ENCODE measurements at regions not wholly inside any gene's neighbourhood (a gene's known extent, or its start where the extent isn't known, plus 50 kb on each side); places are given as distances from the start of the nearest gene placed in this dataset.

GRCh38 chr18:25621682-25622081, 269.7 kb upstream of the ZNF521 start:
- DNase-seq = no peak
- H3K4me3 ChIP-seq (replicated peaks in 1 of 3) = no peak overlapping the region
- no peaks in the 10 kb centered on the region for H3K4me1 ChIP-seq
- no peaks in the 10 kb centered on the region for H3K9me3 ChIP-seq
- no peaks in the 10 kb centered on the region for H3K36me3 ChIP-seq
- no peak overlapping the region for H3K27ac ChIP-seq
- TF ChIP-seq, protein P1, sequence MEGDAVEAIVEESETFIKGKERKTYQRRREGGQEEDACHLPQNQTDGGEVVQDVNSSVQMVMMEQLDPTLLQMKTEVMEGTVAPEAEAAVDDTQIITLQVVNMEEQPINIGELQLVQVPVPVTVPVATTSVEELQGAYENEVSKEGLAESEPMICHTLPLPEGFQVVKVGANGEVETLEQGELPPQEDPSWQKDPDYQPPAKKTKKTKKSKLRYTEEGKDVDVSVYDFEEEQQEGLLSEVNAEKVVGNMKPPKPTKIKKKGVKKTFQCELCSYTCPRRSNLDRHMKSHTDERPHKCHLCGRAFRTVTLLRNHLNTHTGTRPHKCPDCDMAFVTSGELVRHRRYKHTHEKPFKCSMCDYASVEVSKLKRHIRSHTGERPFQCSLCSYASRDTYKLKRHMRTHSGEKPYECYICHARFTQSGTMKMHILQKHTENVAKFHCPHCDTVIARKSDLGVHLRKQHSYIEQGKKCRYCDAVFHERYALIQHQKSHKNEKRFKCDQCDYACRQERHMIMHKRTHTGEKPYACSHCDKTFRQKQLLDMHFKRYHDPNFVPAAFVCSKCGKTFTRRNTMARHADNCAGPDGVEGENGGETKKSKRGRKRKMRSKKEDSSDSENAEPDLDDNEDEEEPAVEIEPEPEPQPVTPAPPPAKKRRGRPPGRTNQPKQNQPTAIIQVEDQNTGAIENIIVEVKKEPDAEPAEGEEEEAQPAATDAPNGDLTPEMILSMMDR (IDR thresholded peaks at IDR 0.05) = no peak
- TF ChIP-seq POLR2A (IDR thresholded peaks at IDR 0.05) = no peak
- H3K27me3 ChIP-seq = no peaks in the 10 kb centered on the region
- WGBS, 2 donors = 86 to 89% methylated on average over 2 of the region's 2 CpGs
- intact Hi-C loops (cut with DNase I) = no loop called here

DNA sequence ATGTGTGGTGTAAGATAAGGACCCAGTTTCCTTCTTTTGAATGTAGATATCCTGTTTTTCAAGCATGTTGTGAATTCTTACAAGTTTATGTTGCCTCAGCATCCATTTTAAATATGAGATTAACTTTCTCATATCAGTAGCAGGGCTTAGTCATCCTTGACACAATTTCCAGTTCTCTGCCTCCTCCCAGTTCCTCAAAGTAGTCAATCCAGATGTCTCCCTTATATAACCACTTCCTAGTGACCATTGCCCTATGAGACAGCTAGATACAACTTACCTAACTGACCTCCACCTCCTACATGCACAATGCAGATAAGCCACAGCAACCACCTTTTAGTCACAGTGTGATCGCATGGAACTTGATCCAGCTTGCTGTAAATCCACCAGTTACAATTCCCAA, 269.2 kb upstream of the ZNF521 start:
- H3K27ac ChIP-seq = no peak overlapping the region
- H3K4me1 ChIP-seq = no peaks in the 10 kb centered on the region
- TF ChIP-seq, protein P1 (IDR thresholded peaks at IDR 0.05) = no peak
- H3K27me3 ChIP-seq = no peaks in the 10 kb centered on the region
- DNase-seq = no peak
- no peaks in the 10 kb centered on the region for H3K36me3 ChIP-seq
- H3K9me3 ChIP-seq = no peaks in the 10 kb centered on the region
- intact Hi-C loops (cut with DNase I) = no loop called here
- WGBS, 2 donors = 89 to 100% methylated on average over 1 of the region's 1 CpG
- H3K4me3 ChIP-seq (replicated peaks in 1 of 3) = no peak overlapping the region

GRCh38 chr18:25614168-25614567, 262.2 kb upstream of the ZNF521 start:
- H3K36me3 ChIP-seq = no peaks in the 10 kb centered on the region
- intact Hi-C loops (cut with DNase I) = no loop called here
- H3K27me3 ChIP-seq = no peaks in the 10 kb centered on the region
- no peaks in the 10 kb centered on the region for H3K4me1 ChIP-seq
- DNase-seq = no peak
- H3K4me3 ChIP-seq (replicated peaks in 1 of 3) = no peak overlapping the region
- no peak for TF ChIP-seq POLR2A (IDR thresholded peaks at IDR 0.05)
- TF ChIP-seq, protein P1 (IDR thresholded peaks at IDR 0.05) = no peak
- no peak overlapping the region for H3K27ac ChIP-seq
- H3K9me3 ChIP-seq = no peaks in the 10 kb centered on the region
- WGBS, 2 donors = 83 to 93% methylated on average over 4 of the region's 4 CpGs

GRCh38 chr18:25612466-25612865, 260.5 kb upstream of the ZNF521 start:
- DNase-seq = no peak
- Histone ChIP-seq H3K4me1 (no peaks in the 10 kb centered on the region), H3K27me3 (no peaks in the 10 kb centered on the region), H3K4me3 (replicated peaks in 1 of 3) (no peak overlapping the region), H3K9me3 (no peaks in the 10 kb centered on the region), H3K36me3 (no peaks in the 10 kb centered on the region), H3K27ac (no peak overlapping the region)
- WGBS, 2 donors = 63 to 78% methylated on average over 5 of the region's 5 CpGs
- intact Hi-C loops (cut with DNase I) = no loop called here
- TF ChIP-seq, protein P1 (IDR thresholded peaks at IDR 0.05) = no peak
- no peak for TF ChIP-seq POLR2A (IDR thresholded peaks at IDR 0.05)

DNA sequence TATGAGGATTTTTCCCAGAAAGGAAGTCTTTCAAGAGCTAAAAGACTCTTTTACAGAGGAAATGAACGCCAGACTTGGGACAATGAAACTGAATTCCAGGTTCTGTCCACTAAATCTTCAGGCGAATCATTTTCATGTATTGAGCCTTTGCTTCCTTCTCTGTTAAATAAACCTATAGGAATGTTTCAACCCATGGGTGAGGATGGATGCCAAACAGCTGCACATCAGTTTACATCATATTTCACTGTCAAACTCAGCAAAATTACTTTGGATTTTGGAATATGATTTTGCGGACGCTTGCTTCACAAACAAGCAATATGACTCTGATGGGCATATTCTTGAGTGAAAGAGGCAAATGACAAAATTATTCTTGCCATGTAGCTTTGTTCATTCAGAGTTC, 256.1 kb upstream of the ZNF521 start:
- no peaks in the 10 kb centered on the region for H3K9me3 ChIP-seq
- no peaks in the 10 kb centered on the region for H3K27me3 ChIP-seq
- TF ChIP-seq, protein P1 (IDR thresholded peaks at IDR 0.05) = no peak
- no peak for TF ChIP-seq POLR2A (IDR thresholded peaks at IDR 0.05)
- no peaks in the 10 kb centered on the region for H3K4me1 ChIP-seq
- no peaks in the 10 kb centered on the region for H3K36me3 ChIP-seq
- intact Hi-C loops (cut with DNase I) = no loop called here
- no peak for DNase-seq
- no peak overlapping the region for H3K27ac ChIP-seq
- WGBS, 2 donors = 90 to 92% methylated on average over 4 of the region's 4 CpGs
- H3K4me3 ChIP-seq (replicated peaks in 1 of 3) = no peak overlapping the region

Measured in thyroid gland (tissue), 4 donors.